Mammary epithelial cell (primary cell): ENCODE measurements at regions not wholly inside any gene's neighbourhood (a gene's known extent, or its start where the extent isn't known, plus 50 kb on each side); places are given as distances from the start of the nearest gene placed in this dataset.

Source experiments
- EZH2 ChIP-seq: IDR thresholded peaks from 2 replicates; pipeline ENCODE4 v1.6.1; 2012; ENCODE audit warnings: low read length, inconsistent platforms, borderline replicate concordance
- TF ChIP-seq, protein P1 (sequence below), 2 donors: IDR thresholded peaks in 1 of 2; conservative IDR thresholded peaks in 1 of 2; 2 replicates each; pipeline ENCODE4 v1.5.1; 2011 to 2012; ENCODE audit warnings: inconsistent platforms in 2 of 2, low read length in 2 of 2, mild to moderate bottlenecking in 2 of 2, control low read depth in 1 of 2, low read depth in 1 of 2; ENCODE audit not compliant: insufficient read depth in 1 of 2; ENCODE audit errors: extremely low read depth in 1 of 2

DNA sequence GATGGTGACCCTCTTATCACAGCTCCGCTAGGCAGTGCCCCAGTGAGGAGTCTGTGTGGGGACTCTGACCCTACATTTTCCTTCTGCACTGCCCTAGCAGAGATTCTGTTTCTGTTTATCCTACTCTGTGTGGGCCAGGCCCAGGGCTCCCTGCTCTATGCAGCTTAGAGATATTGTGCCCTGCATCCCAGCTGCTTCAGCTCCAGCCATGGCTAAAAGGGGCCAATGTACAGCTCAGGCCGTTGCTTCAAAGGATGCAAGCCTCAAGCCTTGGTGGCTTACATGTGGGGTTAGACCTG is 2030.7 kb upstream of the CDH9 start:
- TF ChIP-seq, protein P1, sequence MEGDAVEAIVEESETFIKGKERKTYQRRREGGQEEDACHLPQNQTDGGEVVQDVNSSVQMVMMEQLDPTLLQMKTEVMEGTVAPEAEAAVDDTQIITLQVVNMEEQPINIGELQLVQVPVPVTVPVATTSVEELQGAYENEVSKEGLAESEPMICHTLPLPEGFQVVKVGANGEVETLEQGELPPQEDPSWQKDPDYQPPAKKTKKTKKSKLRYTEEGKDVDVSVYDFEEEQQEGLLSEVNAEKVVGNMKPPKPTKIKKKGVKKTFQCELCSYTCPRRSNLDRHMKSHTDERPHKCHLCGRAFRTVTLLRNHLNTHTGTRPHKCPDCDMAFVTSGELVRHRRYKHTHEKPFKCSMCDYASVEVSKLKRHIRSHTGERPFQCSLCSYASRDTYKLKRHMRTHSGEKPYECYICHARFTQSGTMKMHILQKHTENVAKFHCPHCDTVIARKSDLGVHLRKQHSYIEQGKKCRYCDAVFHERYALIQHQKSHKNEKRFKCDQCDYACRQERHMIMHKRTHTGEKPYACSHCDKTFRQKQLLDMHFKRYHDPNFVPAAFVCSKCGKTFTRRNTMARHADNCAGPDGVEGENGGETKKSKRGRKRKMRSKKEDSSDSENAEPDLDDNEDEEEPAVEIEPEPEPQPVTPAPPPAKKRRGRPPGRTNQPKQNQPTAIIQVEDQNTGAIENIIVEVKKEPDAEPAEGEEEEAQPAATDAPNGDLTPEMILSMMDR (conservative IDR thresholded peaks at IDR 0.05 in 1 of 2, IDR thresholded peaks at IDR 0.05 in 1 of 2; ENCODE audit: extremely low read depth in 1 of 2, insufficient read depth in 1 of 2, low read depth in 1 of 2, low read length in 2 of 2) = no peak
- TF ChIP-seq EZH2 = no peak
